Activated gamma-delta T cell treated with anti-CD3 and anti-CD28 coated beads, Interleukin-2, amount 50 U/mL, for 16 hours (primary cell): ENCODE measurements at regions not wholly inside any gene's neighbourhood (a gene's known extent, or its start where the extent isn't known, plus 50 kb on each side); places are given as distances from the start of the nearest gene placed in this dataset.
"Not testable (repeated sequence)": the region's sequence is repeated elsewhere in the genome, so short reads cannot be mapped to it uniquely, and the experiment has no call there.

Experiments
- DNase-seq: peaks from one replicate; pipeline ENCODE4 v3.0.0-alpha.2; 2020; ENCODE audit warnings: low read depth

GRCh38 chr1:58936973-58937372, 153.1 kb upstream of the JUN start:
- DNase-seq, result no peak

- DNase-seq, result no peak
These were observed 155.3 kb upstream of the JUN start for GRCh38 chr1:58939146-58939545.

DNA sequence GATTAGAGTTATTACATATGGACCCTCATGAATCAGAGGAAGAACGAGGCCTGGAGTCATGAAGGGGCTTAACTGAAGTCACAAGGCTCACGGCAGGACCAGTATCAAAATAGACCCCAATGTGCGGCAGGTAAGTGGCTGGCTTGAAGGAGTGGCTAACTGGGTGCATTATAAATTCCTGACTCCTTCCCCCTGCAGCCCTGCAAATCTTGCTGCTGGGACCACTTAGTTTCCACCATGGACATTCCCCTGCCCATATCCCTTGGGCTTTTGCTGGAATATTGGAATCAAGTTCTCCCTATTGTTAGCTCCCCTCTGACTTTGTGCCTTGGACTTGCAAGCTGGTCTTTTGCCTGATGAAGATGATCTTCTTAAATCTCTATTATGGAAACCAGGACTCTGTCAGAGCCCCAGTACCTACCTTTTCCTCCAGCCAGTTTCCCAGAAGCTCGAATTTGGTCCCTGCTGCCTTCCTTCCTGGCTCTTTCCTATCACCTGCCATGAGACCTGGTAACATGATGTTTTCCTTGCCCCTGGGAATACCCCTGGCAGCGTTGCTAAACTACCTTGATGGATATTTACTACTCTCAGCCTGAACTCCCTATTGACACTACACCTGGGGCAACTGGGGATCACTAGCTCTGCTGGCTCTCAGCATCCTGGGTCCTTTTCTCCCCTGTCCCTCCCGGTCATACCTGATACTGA, 156.0 kb upstream of the JUN start:
- DNase-seq, result no peak

DNA sequence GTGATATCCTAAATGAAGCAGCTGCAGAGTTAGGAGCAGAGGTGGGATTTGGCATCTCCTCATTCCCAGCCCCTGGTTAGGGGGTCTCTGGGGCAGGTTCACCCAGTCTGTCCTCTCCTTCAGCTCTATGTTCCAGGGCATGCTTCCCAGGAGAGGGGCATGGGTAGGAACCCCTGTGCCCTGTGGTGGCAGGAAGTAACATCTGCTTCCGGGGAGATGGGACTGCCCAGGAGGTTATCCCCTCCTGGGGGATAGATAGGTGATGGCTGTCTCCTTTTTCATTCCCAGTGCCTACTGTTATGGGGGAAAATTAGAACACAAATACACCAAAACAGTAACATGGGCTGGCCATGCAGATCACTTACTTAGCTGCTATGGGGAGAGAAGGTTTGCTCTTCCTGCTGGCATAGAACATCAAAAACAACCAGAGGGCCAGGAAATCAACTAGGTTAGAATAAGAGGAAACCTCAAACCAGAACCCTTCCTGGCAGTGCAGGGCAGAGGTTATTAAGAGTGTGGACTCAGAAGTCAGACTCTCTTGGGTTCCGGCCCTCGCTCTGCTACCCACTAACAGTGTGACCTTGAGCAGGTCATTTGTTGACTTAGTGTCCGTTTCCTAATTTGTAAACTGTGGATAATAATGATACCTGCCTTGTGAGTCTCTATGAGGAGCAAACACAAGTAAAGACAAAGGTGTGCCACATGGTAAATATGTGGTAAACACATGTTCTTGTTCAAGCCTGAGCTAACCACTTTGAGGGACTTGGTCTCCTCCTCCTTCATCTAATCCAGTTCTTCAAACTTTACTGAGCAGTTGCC, 157.8 kb upstream of the JUN start:
- DNase-seq, result no peak

DNA sequence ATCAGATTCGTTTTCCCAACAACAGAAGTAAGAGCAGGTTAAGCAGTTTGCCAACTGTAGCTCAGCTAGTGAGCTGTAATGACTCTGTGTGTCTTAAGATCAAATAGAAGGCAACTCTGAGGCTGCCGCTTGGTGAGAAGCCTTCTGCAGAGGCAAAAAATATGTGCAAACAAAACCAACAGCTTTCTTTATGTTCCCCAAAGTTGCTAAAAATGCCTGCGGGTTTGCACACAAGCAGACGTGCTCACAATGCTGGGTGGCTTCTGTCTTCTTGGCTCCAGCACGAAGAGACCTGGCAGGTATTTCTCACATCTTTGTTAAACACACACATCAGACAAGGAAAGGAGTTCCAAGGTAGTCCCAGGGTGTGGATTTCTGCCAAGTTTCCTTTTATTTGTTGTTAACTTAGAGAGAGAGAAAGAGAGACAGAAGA, 158.9 kb upstream of the JUN start:
- no peak for DNase-seq

DNA sequence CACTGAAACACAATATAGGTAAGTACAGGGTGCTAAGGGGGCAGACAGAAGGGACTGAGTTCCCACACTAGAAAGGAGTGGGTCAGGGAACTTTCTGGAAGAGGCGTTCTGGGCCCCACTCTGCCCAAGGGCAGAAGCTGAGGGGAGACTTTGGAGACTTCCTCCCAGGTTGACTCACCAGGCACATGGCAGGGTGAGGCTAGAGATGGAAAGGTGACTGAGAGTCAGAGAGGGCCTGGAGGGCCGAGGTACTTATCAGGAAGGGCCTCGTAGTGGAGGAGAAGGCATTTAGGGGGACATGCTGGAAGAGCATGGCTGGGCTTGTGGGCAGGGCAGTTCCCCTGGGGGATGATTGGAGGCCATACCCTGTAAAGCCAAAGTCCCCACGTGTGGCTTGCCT, 159.9 kb upstream of the JUN start:
- DNase-seq, result no peak

DNA sequence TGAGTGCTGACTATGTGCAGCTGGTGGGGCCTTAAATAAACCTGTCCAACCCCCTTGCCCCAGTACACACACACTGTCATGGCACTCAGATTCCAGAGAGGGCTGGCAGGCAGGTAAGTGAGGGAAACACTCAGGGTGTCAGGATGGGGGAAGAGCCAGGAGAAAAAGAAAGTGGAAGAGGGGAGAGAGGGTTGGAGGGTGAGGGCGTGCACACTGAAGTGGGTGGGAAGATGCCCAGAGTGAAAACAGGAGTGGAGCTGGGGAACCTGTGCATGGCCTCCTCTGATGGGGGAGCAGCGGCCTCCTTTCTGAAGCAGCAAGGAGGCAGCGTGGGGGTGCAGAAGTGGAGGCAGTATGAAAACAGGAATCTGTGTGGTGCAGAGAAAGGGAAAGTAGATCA, 160.6 kb upstream of the JUN start:
- no peak for DNase-seq

DNA sequence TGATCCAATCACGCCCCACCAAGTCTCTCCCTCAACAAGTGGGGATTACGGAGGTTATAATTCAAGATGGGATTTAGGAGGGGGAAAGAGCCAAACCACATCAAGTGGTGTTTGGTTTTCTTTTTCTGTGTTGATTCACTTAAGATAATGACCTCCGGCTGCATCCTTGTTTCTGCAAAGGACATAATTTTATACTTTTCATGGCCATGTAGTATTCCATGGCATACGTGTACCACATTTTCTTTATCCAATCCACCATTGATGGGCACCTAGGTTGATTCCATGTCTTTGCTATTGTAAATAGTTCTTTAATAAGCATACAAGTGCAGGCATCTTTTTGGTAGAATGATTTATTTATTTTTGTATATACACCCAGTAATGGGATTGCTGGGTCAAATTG, 162.5 kb upstream of the JUN start:
- no peak for DNase-seq

- no peak for DNase-seq
These were observed 164.8 kb upstream of the JUN start for GRCh38 chr1:58948671-58949070.

DNA sequence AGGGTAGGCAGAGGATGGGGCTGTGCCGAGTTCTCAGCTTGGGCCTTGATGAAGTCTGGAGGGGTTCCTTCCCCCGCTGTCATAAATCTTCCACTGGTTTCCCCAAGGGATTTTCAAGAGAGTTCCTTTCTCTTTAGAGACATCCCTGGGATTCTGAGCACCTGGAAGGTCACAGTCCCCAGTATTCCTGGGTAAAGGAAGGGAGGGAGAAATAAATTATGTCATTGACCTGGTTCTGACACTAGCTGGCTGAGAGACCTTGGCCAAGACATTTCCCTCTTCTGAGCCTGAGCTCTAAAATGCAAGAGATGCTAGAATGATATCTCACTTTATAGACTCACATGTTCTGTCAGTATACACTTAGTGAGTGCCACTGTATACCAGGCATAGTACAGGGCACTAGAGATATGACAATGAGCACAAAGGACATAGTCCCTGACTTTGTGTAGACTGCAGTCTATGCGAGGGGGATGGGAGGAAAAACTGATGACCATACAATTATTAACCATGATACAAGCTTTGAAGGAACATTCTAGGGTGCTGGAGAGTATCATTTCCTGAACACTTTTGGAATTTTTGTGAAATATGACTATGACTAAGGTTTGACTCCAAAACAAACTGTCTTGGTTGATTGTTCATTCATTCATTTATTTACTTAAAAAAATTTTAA, 165.8 kb upstream of the JUN start:
- DNase-seq, result no peak

DNA sequence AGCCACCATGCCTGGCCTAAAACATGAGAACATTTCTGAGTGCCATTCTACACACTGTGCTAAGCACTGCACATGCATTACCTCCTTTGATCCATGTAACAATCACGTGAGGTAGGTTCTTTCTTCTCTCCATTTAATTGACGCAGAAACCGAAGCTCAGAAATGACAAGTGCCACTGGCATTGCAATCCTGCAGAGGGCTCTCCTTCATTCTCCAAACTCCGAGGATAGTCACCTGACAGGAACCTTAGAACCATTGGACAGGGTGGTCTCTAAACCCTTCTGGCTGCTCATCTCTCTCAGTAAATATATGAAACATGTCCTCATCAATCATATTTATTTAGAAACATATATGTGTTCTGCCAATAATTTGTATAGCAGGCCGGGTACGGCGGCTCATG, 167.1 kb upstream of the JUN start:
- no peak for DNase-seq

DNA sequence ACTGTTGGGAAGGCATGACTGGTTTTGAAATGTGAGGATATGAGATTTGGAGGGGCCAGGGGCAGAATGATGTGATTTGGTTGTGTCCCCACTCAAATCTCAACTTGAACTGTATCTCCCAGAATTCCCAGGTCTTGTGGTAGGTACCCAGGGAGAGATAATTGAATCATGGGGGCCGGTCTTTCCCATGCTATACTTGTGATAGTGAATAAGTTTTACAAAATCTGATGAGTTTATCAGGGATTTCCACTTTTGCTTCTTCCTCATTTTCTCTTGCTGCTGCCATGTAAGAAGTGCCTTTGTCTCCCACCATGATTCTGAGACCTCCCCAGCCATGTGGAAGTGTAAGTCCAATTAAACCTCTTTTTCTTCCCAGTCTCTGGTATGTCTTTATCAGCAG, 170.1 kb upstream of the JUN start:
- not testable (repeated sequence) for DNase-seq

DNA sequence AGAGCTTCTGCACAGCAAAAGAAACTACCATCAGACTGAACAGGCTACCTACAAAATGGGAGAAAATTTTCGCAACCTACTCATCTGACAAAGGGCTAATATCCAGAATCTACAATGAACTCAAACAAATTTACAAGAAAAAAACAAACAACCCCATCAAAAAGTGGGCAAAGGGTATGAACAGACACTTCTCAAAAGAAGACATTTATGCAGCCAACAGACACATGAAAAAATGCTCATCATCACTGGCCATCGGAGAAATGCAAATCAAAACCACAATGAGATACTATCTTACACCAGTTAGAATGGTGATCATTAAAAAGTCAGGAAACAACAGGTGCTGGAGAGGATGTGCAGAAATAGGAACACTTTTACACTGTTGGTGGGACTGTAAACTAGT, 179.4 kb upstream of the JUN start:
- not testable (repeated sequence) for DNase-seq

- DNase-seq, result no peak
These were observed 180.6 kb upstream of the JUN start for GRCh38 chr1:58964428-58964827.

DNA sequence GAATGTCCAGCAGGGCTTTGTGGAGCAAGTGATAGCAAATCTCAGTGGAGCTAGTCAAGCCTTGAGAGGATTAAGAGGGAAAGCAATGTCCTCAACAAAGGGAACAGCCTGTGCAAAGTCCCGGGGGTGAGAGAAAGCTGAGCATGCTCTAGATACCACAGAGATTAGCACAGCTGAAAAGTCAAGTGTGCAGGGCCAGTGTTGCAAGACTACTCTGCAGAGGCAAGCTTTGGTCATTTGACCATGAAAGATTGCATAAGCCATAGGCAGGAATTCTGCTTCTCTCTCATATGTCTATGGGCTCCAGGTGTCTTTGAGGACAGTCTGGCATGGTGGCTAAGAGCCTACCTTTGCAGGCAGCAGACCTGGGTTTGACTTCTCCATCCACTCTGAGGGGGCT, 181.0 kb upstream of the JUN start:
- DNase-seq, result no peak

- DNase-seq, result no peak
These were observed 182.5 kb upstream of the JUN start for GRCh38 chr1:58966103-58966916.

DNA sequence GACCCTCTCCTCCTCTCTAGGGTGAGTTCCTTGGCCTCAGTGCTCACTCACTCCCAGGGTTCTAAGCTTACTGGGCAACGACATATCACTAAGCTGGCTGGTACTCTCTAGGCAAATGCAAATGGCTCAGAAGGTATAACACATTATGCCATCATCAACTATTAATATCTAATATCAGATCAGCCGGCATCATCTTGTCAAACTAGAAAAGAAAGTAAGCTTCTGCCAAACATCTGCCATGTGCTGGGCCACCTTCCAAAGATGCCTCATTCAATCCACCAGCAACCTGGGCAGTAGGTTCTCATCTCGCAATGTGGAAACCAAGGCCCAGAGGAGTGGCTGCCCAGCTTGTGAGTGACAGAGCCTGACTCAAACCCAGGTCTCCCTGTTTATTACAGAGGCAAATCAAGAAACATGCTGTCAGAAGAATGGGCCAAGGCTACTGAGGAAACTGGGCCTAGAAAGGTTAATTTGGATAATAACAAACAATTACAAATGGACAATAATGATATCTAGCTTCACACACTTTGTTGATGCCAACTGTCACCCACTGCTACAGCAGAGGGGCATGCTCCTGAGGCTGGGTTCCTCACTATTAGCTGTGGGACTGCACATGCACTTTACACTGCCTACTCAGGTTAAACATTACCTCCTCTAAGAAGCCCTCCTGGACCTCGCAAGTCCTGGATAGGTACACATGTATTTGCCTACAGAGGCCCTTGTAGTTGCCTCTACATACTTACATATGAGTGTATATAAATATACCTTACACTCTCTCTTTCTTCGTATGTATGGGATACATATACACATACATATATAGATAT, 183.3 kb upstream of the JUN start:
- DNase-seq, result no peak

DNA sequence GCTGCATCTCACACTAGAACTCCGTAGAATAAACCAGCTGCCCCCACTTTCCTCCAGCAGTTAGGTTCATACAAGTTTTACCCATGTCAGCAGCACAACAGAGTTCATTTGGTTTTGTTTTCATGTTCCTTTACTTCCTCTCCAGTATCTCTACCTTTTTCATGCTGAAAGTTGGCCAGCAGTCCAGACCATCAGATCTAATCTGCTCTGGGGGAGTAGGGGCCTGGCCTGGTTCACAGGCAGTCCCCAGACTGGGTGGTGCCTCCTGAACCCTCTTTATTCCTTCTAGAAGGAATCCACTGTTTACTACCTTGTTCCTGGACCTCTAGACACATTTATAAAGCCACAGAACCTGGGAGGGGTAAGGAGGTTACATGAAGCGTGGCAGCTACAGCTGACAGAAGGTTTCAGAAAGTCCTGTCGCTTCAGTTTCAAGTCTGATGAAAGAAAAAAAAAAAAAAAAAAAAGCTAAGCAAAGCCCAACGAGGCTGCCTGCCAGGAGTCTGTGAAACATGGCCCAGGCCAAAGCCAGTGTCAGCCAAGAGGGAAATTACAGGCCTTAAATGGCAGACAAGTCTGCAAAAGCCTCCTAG, 184.6 kb upstream of the JUN start:
- DNase-seq, result no peak

GRCh38 chr1:58969176-58969575, 185.3 kb upstream of the JUN start:
- not testable (repeated sequence) for DNase-seq

DNA sequence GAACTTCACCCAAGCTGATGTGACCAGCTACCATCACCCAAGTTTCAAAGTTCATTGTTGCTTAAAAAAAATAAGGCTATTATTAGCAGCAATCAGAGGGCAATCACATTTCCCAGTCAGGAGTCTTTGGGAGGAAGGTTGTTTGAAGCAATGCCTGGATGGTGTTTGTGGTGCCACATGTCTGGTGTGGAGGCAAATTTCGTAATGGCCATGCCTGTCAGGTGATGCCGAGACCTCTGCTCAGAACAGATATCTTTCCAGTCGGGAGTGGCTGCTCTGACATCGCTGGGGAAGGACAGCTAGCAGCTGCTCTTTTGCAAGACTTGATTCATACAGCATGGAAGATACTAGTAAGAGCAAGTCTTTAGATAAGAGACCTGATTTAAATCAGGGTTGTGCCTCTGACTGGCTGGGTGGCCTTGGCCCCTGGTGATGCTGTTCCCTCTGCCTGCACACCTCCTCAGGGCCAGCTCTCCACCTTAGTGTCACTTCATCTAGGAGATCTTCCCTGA, 187.8 kb upstream of the JUN start:
- no peak for DNase-seq

- no peak for DNase-seq
These were observed 192.0 kb upstream of the JUN start for GRCh38 chr1:58975888-58976287.
